ENCODE measurements at regions not wholly inside any gene's neighbourhood (a gene's known extent, or its start where the extent isn't known, plus 50 kb on each side); places are given as distances from the start of the nearest gene placed in this dataset.

DNA sequence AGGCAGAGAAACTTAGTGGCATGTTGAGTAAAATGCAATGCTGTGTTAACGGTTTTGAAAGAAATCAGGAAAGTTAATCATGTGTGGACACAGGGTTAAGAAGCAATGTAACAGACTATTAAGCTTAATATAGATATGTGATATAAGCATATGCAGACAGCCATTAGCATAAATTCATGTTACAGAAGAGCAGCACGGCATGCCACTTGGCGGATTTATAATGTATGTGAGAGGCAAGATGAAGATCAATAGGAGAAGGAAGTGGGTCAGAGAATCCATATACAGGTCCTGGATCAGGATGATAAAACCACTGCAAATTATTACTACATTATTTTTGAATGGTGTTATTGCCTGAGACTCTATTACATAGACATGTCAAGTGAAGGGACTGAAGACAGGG lies 694.3 kb downstream of the MCTP2 start:
- DNase-seq = no peak

DNA sequence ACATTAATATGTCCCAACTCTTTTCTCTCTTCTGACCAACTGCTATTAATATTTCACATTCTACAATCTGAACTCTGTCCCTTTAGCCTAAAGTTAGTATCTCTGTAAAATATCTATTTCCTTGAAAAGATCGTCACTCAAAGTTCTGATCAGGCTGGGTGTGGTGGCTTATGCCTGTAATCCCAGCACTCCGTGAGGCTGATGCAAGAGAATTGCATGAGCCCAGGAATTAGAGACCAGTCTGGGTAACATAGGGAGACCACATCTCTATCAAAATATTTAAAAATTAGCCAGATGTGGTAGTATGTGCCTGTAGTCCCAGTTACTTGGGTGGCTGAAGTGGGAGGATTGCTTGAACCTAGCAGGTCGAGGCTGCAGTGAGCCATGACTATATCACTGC lies 695.6 kb downstream of the MCTP2 start:
- no peak for DNase-seq

DNA sequence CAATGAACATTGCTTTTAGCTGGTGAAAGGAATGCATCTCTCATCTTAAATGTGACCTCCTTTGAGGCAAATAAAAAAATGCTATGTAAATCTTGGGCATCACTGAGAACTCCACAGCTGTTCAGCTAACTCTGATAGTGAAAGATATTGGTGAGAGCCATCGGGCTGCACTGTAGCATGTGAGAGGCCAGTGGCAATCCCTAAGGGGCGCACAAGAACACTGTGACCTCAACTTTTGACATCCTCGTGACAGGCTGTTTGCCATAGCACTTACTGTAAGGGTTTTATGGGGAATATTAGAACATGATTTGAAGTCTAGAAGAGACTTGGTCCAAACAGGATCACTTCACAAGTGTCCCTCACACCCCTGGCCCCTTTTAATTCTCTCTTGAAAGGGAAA lies 697.9 kb downstream of the MCTP2 start:
- DNase-seq = no peak

DNA sequence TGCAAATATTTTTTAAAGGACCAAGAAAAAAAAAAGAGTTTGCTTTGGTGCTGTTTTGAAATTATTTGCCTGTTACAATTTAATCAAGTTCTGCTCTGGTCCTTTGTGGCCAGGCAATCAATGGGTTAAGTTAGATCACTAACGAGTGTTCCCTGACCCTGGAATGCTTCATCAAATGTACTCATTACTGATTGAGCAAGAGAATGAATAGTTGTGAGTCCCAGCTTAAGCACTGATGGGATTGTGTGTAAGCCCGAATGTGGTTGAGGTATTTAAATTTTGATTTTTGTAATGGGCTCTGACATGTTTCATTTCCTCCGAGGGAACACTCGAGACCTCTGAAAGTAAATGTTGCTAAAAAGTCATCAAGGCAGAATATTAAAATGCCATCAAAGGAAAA lies 699.1 kb downstream of the MCTP2 start:
- no peak for DNase-seq

DNA sequence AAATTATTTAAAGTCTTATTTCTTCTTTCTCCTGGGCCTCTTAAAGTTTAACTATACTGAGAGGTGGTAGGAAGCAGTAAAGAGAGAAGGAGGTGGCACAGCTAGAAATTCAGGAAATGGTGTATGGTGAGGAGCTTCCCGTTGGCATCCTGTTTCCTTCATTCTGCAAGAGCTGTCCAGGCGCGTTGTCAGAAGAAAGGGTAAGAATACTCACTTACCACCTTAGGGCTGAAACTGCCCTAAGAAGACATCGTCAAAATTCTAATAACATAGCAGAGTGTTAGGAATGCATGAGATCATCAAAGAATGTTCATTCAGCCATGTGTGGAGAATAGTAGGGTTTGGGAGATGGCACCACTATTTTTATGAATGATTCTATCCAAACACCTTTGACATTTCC lies 699.6 kb downstream of the MCTP2 start:
- no peak for DNase-seq

DNA sequence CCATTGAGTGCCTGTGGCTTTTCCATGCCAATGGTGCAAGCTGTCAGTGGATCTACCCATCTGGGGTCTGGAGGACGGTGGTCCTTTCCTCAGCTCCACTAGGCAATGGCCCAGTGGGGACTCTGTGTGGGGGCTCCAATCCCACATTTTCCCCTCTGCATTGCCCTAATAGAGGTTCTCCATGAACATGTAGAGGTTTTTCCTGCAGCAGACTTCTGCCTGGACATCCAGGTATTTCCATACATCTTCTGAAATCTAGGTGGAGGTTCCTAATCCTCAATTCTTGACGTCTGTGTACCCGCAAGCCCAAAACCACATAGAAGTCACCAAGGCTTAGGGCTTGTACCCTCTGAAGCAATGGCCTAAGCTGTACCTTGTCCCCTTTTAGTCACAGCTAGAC lies 703.1 kb downstream of the MCTP2 start:
- no peak for DNase-seq

DNA sequence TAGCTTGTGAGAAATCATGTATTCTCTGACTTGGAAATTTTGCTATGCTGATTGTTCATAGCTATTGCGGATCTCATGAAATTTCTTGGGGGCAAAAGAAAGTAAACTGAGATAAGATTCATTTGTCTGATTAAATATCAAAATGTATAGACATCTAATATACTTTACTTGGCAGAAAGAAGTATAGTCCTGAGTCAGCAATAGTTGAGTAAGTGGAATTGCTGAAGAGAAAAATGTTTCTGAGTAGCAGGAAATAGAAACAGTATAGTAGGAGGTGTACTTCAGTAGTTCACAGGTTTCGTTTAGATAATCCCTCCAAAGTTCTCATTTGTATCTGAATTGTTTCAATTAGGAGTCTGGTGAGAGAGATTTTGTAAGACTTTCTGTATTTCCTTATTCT lies 705.9 kb downstream of the MCTP2 start:
- no peak for DNase-seq

DNA sequence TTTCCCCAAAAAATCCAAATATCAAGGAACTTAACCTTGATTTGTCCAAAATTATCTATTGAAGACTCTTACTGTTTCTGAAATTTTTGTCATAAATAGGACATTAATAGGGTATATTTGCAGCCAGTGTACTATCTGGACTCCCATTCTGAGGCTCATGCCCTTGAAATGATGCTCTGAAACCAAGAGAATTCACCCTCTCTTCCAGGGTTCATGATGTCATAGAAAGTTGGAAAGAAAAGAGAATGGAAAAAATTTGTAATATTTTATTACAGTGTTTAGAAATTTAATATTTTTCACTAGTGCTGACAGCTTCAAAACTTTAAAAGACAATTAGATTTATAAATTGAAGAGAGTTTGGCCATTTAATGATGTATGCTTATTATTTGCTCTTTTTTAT lies 712.5 kb downstream of the MCTP2 start:
- DNase-seq = no peak

DNA sequence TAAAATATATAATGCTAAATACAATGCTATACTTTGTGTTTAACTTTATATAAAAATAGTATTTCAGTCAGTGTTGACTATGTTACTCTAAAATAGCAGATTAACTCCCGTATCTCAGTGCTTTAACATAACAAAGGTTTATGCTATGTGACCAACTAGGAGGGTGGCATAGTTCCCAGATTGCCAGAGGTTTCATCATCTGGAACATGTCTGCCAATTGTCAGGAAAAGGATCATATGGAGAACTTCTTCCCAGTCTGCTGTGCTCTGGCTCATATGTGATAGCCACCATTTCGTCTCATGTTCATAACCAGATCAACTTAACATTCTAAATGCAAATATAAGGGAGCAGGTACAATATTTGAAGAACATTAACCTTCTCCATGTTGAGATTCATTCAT lies 720.2 kb downstream of the MCTP2 start:
- DNase-seq = no peak

DNA sequence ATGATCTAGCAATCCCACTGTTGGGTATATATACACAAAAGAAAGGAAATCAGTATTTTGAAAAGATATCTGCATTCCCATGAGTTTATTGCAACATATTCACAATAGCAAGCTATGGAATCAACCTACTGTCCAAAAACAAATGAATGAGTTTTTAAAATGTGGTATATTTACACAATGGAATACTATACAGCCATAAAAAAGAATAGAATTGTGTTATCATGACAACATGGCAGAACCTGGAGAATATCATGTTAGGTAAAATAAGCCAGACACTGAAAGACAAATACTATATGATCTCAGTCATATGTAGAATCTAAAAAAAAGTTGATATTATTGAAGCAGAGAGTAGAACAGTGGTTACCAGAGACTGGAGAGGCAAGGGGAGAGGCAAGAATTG lies 732.6 kb downstream of the MCTP2 start:
- no peak for DNase-seq

DNA sequence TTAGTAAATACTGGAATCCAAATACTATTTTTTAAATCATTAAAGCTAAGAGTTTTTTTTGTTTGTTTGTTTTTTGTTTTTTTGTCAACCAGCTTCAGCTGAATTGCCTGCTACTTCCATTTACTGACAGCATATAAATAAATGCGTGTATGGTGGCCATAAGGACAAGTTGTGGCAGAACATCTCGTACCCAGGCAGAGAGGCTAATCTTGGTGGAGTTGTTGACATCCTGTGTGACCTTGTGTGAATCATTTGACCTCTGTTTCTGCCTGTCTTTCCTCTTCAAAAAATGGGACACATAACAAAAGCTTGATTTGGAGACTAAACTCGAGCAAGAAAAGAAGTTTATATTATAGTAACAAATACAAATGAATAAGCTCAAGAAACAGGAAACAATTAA lies 734.2 kb downstream of the MCTP2 start:
- DNase-seq = no peak

DNA sequence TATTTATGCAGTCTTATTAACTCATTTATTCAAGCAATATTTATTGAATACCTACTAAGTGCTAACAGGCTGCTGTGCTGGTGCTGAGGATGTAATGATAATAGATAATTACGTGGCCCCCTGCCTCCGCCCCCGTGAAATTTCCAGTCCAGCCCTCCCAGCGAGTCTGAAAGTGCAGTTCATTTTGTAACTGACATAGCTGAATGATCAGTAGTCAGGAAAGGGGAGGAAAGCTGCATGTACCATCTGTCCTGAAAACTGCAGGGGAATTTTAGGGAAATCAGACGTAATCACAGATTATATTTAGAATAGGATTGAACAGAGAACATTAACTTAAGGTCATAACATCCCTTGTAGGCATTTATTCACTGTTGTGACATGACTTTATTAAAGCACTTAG lies 736.8 kb downstream of the MCTP2 start:
- no peak for DNase-seq

DNA sequence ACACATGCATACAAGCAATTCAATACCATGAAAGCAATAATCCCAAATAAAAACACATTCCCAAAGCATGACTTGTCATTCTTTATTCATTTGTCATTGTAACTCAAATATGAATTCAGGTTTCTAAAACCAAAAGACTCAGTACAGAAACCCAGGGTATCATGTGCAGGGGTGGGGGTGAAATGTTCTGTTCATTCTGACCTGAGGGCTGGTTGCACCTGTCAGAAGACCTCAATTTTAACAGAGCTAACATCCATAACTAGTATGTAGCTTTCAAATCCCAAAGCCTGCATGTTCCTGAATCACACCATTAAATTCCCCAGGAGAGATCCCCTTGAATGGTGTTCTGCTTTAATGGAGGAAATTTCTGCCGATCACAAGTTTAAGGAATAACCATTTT lies 738.7 kb downstream of the MCTP2 start:
- no peak for DNase-seq

DNA sequence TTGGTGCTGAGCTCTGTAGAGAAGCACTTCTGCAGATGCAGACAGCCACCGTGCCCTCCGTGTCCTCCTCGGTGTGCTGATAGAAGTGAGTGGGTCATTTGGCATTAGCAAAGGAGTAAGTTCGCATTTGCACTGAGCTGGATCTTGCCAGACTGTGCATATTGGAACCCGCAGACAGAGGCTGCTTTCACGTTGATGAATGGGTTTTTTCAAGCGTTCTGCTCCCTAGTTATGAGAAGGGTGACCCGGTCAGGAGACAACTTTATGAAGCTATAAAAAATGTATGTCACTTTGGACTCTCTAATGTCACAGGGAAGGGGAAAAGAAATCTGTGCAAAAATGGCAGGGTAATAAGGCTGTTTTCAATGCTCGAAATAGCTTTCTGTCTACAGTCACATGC lies 739.4 kb downstream of the MCTP2 start:
- DNase-seq = no peak

DNA sequence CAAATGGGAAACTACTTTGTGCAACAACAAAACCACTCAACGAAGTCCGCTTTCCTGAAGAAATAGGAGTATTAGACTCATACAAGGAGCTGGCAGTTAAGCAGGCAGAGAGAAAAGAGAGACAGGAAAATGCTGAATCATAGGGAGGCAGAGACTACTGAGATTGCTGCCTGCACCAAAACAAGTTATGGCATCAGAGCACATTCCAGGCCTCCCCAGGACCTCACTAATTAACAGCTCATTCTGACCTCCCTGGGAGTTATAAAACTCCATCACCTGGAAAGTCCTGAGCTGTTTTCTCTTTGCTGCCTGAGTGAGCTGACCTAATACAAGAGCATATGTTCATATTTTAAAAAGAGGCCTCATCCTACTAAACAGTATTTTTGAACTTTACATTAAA lies 741.0 kb downstream of the MCTP2 start:
- DNase-seq = no peak

DNA sequence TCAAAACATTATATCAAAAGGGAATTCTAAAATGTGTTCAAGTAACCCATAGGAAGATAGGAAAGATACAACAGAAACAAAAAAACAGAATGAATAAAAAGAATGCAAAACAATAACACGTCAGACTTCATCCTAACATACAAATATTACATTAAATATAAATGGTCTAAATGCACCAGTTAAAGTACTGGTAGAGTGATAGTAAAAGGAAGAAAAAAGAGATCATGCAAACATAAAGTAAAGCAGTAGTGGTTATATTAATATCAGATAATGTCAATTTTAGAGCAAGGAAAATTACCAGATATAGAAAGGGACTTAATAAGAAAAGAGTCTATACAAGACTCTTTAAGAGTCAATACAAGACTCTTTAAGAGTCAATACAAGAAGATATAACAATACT lies 755.7 kb downstream of the MCTP2 start:
- no peak for DNase-seq

DNA sequence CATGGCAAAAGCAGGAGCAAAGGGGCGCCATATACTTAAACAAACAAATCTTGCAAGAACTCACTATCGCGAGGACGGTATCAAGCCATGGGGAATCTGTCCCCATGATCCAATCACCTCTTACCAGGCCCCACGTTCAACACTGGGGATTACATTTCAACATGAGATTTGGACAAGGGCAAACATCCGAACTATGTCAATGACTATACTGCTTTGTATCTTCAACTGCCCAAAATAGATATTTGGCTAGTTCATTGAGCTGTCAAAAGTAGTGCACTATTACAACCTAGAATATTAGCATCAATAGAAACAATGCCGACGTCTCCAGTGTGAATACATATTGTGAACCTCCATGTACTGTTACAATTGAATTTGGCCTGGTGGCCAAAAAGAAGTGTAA lies 760.4 kb downstream of the MCTP2 start:
- no peak for DNase-seq

DNA sequence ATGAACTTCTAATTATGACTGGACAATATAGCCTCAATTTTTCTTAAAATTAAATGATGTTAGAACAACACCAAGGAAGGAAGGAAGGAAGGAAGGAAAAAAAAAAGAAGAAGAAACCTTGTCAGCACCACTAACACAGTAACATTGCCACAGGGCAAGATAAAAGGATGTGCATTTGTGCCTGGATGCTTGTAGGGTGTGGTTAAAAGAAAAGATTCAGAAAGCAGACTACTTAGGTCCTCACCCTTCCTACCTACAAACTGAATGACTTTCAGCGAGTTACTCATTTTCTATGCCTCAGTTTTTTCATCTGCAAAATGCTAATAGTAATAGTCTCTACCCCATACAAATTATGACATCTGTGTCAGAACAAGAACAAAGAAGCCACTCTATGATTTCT lies 778.3 kb downstream of the MCTP2 start:
- no peak for DNase-seq

DNA sequence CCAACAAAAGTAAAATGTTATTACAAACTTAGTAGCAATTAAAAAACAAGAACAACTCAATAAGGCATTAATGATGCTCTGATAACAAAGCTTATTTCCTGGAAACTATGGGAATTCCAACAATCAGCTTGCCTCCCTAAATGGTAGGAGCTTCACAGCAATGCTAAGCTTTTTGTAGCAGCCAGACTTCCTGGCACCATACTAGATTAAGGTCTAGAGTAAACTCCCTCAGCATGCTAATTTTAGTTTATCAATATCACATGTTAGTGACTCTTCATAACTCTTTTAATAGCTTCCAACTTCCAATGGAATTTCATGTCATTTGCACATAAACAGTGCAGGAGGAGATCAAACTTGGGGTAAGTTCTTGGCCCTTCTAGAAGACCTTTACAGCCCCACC lies 782.0 kb downstream of the MCTP2 start:
- DNase-seq = no peak

DNA sequence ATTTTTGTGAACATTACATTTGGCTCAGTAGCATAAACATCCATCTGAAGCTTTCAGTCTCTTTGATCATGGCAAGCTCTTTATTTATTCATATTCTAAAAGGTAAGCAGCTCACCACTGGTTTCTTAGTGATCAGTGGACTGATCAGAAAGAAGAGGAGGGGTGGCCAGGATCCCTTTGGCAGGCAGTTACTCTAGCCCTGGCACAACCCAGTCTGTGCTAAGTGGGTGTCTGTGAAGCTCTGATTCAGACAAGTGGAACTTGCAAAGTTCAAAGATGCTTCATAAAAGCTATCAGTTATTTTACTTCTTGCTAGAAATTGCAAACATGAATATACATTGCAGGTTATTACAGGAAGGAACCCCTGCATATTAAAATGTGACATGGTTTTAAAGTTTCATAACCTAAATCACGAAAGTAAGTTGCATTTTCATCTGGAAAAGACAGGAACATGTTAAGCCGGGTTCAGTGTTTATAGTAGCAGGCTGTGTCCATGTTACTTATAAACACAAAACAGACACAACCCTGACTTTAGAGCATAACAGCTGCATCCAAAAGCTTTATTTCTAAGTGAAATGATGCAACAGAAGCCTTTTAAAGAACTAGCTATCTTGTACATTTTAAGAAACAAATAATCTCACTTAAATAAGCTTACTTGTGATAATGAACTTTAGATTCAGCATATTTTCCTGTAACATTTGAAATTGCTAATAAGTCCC lies 785.3 kb downstream of the MCTP2 start:
- no peak for DNase-seq

DNA sequence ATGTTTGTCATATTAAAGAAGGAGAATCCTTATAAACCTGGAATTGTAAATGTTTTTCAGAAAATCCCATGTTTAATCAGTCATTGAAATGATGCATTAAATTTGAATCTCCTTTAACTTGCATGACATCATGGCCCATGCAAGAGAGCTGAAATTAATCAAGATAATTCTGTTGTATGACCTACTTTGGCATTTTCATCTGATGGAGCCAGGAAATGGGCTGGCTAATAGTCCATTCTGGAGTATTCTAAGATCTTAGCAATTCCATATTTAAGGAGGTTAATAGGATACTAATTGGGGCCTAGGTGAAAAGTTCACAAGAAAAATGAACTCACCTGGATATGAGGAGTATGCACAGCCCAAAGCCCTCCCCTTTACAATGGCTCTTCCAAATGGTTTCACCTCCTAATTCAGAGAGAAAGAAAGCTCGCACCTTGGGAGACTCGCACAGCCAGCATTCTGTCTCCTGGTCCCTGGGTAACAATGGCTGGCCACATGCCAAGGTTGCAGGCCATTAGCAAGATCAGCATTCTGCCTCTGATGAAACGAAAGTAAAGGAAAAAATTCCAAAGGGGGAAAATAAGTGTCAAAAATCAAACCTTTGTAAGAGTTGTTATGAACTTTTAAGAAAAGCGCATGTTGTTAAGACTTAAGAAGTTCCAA lies 786.4 kb downstream of the MCTP2 start:
- no peak for DNase-seq

DNA sequence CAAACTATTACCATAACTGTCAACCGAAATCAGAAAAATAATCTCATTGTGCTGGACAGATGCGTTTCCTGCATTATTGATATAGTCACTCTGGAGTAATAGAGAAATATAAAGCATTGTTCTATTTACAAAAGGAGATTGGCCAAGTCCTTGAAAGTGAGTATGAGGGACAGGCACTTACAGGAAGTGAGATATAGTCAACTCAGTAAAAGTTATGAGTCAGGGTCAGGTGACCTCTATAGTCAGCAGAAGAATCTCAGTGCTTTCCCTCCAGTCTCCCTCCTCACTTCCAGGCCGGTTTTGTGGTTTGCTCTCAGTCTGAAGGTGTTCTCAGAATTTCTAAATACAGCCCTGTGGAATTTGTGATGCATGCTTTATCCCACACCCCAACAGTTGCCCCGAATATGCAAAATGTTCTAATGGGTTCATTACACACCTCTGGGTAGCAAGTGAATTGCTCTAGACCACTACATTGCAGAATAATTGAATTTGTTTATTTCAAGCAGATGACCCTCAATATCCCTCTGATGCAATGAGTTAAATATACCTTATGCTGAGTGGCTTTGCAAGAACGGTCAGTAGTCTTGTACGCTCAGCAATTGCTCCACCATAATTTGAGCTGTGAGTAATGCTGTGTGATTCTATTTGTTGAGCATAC lies 787.7 kb downstream of the MCTP2 start:
- no peak for DNase-seq

DNA sequence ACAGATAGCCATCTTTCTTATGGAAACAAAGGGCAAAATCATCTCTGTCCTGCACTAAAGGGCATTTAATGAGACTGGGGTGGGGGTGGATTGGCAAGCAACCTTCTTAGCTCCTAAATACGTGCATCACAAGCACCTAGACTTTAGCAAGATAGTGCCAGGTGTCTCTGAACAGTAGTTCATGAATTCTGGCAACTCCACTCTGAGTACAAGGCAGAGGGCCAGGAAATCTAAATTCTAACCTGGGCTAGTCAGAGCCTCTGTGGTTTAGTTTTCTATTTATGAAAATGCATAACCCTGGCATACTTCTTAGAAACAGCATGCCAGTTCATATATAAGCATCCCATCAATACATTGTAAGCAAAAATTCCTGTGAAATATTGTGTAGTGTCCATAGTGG lies 788.5 kb downstream of the MCTP2 start:
- no peak for DNase-seq

DNA sequence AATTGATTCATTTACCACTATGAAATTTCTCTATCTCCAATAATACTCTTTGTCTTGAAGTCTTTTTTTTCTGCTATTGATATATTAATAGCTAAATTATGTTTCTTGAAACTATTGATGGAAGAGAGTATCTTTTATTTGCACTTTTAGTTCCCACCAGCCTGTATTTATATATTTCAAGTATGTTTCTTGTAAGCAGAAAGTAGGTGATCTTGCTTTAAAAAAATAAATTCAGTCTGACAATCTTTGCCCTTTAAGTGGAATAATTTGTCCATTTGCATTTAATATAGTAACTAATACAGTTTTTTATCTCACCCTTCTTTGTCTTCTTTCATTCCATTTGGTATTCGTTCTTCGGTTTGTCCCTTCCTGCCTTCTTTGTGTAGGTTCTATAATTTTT lies 790.5 kb downstream of the MCTP2 start:
- no peak for DNase-seq

DNA sequence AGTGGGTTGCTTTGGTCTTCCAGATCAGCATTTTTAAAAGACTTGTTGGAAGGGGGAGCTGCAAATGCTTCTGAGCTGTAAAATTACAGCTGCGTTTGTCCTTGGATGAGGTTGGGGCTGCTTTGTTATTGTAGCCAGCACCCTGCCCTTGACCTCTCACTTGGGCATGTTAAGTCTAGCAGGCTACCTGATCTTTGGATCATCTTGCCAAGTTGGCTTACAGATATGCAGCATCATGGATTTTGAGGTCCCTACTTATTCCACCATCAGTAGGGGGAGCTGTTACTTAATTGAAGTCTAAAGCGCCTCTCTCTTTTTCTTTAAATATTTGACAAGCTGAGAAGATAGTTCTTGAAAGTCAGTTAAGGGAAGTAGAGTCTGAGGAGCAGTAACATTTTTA lies 793.0 kb downstream of the MCTP2 start:
- DNase-seq = no peak

Measured in GF-D8 (cell line).